AG04450 (cell line): ENCODE measurements at regions not wholly inside any gene's neighbourhood (a gene's known extent, or its start where the extent isn't known, plus 50 kb on each side); places are given as distances from the start of the nearest gene placed in this dataset.

Experiments used
- CTCF ChIA-PET: fragments of 300-600, 350-600 bp; formaldehyde crosslinking; extraction: SDS; loops from one replicate; lab custom pipeline; 2022; ENCODE audit warnings: antibody characterized with exemption, inconsistent platforms; lab: Charles Lee
- POLR2A ChIA-PET: fragments of 350-600 bp; formaldehyde crosslinking; extraction: SDS; loops from one replicate; lab custom pipeline; 2021; ENCODE audit warnings: antibody characterized with exemption, inconsistent platforms; lab: Yijun Ruan, JAX
- DNase-seq: peaks from one replicate; pipeline ENCODE4 v3.0.0-alpha.2; 2011; ENCODE audit warnings: low read depth, low spot score
- H3K27ac ChIP-seq: one replicate; pipeline ENCODE4 v1.5.1; 2012; ENCODE audit warnings: low read depth, low read length, control low read depth
- H3K27me3 ChIP-seq: one replicate; pipeline ENCODE4 v1.6.0; 2012; ENCODE audit warnings: low read length; ENCODE audit not compliant: control insufficient read depth, insufficient read depth
- H3K4me3 ChIP-seq: 2 replicates; pipeline ENCODE4 v1.5.1; 2011; ENCODE audit warnings: mild to moderate bottlenecking, low read depth, low read length, control low read depth
- H3K9me3 ChIP-seq: 2 replicates; pipeline ENCODE4 v1.5.1; 2012; ENCODE audit warnings: low read length; ENCODE audit not compliant: control insufficient read depth, insufficient read depth
- CTCF ChIP-seq: IDR thresholded peaks from 2 replicates; pipeline ENCODE4 v1.5.1; 2011; ENCODE audit warnings: low read depth, low read length, control low read depth, inconsistent platforms

GRCh38 chr7:16998481-16999051 is 116.8 kb upstream of the AGR3 start:
- Histone ChIP-seq H3K9me3 (no peaks in the 10 kb centered on the region), H3K4me3 (no peak overlapping the region), H3K27me3 (no peaks in the 10 kb centered on the region), H3K27ac (no peak overlapping the region)
- ChIA-PET CTCF (interaction anchor here (1.1 to 1.7 kb wide), 2 partner anchors 16 kb away, joined by 3 to 11 read pairs; no protein-coding TSS in a partner anchor), POLR2A (no interaction called here)
- DNase-seq: no peak
- TF ChIP-seq CTCF: no peak

GRCh38 chr7:16999541-17000267 is 117.9 kb upstream of the AGR3 start:
- no peak for TF ChIP-seq CTCF
- CTCF ChIA-PET: interaction anchor here (0.7 to 1.1 kb wide), 2 partner anchors 17 to 54 kb away, joined by 3 to 11 read pairs; no protein-coding TSS in a partner anchor

GRCh38 chr7:17005271-17005670 is 123.5 kb upstream of the AGR3 start:
- TF ChIP-seq CTCF: no peak

More at GRCh38 chr7:16999541-17000267, 117.9 kb upstream of the AGR3 start:
- Histone ChIP-seq H3K9me3 (no peaks in the 10 kb centered on the region), H3K27ac (no peak overlapping the region), H3K4me3 (no peak overlapping the region), H3K27me3 (no peaks in the 10 kb centered on the region)
- POLR2A ChIA-PET: no interaction called here
- no peak for DNase-seq

GRCh38 chr7:17007841-17008240 is 126.1 kb upstream of the AGR3 start:
- POLR2A ChIA-PET: no interaction called here
- Histone ChIP-seq H3K9me3 (no peaks in the 10 kb centered on the region), H3K4me3 (no peak overlapping the region), H3K27me3 (no peaks in the 10 kb centered on the region), H3K27ac (no peak overlapping the region)
- CTCF ChIA-PET: interaction anchor here (1.0 to 1.6 kb wide), 6 partner anchors 12 to 639 kb away, joined by 3 to 4 read pairs (median 4); no protein-coding TSS in a partner anchor
- TF ChIP-seq CTCF: no peak
- no peak for DNase-seq

More at GRCh38 chr7:17005271-17005670, 123.5 kb upstream of the AGR3 start:
- ChIA-PET CTCF (interaction anchor here (0.7 to 1.2 kb wide), 3 partner anchors 22 to 675 kb away, joined by 3 to 4 read pairs (median 3); no protein-coding TSS in a partner anchor), POLR2A (no interaction called here)
- no peak for DNase-seq
- Histone ChIP-seq H3K4me3 (no peak overlapping the region), H3K27ac (no peak overlapping the region), H3K9me3 (no peaks in the 10 kb centered on the region), H3K27me3 (no peaks in the 10 kb centered on the region)
